AG04449 (cell line): ENCODE measurements at regions not wholly inside any gene's neighbourhood (a gene's known extent, or its start where the extent isn't known, plus 50 kb on each side); places are given as distances from the start of the nearest gene placed in this dataset.
"Not testable (repeated sequence)": the region's sequence is repeated elsewhere in the genome, so short reads cannot be mapped to it uniquely, and the experiment has no call there.

Experiments
- CTCF ChIA-PET: fragments of 350-600 bp; formaldehyde crosslinking; extraction: SDS; loops from one replicate; lab custom pipeline; 2021; ENCODE audit warnings: antibody characterized with exemption; lab: Yijun Ruan, JAX
- POLR2A ChIA-PET: fragments of 400-600, 350-600 bp; formaldehyde crosslinking; extraction: SDS; loops from one replicate; lab custom pipeline; 2020; ENCODE audit warnings: antibody characterized with exemption, inconsistent platforms; lab: Yijun Ruan, JAX
- DNase-seq: peaks from one replicate; pipeline ENCODE4 v3.0.0-alpha.2; 2010; ENCODE audit warnings: low read depth, low spot score
- H3K4me3 ChIP-seq: 2 replicates; pipeline ENCODE4 v1.5.1; 2011; ENCODE audit warnings: low read depth, mild to moderate bottlenecking, control low read depth, low read length
- CTCF ChIP-seq: IDR thresholded peaks from one replicate; pipeline ENCODE4 v1.5.1; 2011; ENCODE audit warnings: mild to moderate bottlenecking, moderate library complexity, low read length, control low read depth, inconsistent platforms; ENCODE audit not compliant: insufficient read depth; ENCODE audit errors: missing control alignments

- no peak for TF ChIP-seq CTCF
- no peak overlapping the region for H3K4me3 ChIP-seq
- POLR2A ChIA-PET = no interaction called here
- CTCF ChIA-PET = no interaction called here
- DNase-seq = no peak
Observed at GRCh38 chrX:46209037-46209436, 336.2 kb downstream of the ZNF674 start.

DNA sequence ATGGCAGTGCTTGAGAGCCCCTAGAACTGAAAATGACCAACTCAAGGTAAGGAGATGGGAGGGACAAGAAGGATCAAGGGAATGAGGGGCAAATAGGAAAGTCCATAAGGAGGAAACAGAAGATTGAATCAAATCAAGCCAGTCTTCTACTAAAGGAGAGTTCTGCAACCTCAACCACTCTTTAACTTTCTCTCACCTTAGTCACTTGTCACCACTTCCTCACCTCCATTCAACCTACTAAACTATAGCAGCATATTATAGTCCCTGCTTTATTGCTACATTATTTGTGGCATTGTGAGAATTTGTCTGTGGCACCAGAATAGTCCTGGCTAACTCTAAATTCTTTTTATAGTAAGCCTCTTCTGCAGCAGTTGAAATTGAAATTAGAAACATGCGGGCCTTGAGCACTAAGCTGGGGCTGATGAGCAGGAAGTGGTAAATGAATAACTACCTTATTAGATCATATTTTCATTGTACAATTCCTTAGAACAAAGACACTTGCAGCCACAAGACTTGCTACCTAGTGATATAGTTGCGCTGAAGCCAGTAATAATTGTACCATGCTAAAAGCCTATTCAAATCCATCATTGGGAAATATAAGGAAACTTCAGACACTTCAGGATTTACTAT is 336.9 kb downstream of the ZNF674 start:
- no peak for DNase-seq
- CTCF ChIA-PET = no interaction called here
- no peak for TF ChIP-seq CTCF
- POLR2A ChIA-PET = no interaction called here
- no peak overlapping the region for H3K4me3 ChIP-seq

- ChIA-PET CTCF (interaction anchor here (1.4 kb wide), 1 partner anchor 16 kb away, joined by 3 read pairs; no protein-coding TSS in a partner anchor), POLR2A (no interaction called here)
- no peak overlapping the region for H3K4me3 ChIP-seq
- no peak for TF ChIP-seq CTCF
- DNase-seq = no peak
Observed at GRCh38 chrX:46204721-46205422, 340.3 kb downstream of the ZNF674 start.

GRCh38 chrX:46202733-46203514 is 342.3 kb downstream of the ZNF674 start:
- ChIA-PET CTCF (interaction anchor here (0.9 kb wide), 1 partner anchor 38 kb away, joined by 3 read pairs; no protein-coding TSS in a partner anchor), POLR2A (no interaction called here)
- no peak for DNase-seq
- TF ChIP-seq CTCF = no peak
- no peak overlapping the region for H3K4me3 ChIP-seq

- no peak for TF ChIP-seq CTCF
- ChIA-PET CTCF (interaction anchor here (0.9 kb wide), 1 partner anchor 15 kb away, joined by 3 read pairs; no protein-coding TSS in a partner anchor), POLR2A (no interaction called here)
- no peak overlapping the region for H3K4me3 ChIP-seq
- no peak for DNase-seq
Observed at GRCh38 chrX:46200413-46200812, 344.8 kb downstream of the ZNF674 start.

DNA sequence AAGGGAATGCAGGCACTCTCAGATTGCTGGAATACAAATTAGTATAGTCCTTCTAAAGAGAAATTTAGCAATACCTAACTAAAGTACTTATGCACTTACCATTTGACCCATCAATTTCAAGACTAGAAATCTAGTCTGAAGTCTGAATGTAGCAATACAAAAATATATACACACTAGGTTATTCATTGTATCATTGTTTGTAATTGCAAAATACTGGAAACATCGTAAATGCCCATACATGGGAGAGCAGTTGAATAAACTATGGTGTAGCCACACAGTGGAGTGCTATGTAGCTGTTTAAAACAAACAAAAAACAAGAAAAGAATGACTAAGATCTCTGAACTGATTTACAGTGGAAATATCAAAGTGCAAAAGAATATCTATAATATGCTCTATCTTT is 346.4 kb downstream of the ZNF674 start:
- POLR2A ChIA-PET = no interaction called here
- TF ChIP-seq CTCF = no peak
- CTCF ChIA-PET = no interaction called here
- H3K4me3 ChIP-seq = no peak overlapping the region
- DNase-seq = no peak

DNA sequence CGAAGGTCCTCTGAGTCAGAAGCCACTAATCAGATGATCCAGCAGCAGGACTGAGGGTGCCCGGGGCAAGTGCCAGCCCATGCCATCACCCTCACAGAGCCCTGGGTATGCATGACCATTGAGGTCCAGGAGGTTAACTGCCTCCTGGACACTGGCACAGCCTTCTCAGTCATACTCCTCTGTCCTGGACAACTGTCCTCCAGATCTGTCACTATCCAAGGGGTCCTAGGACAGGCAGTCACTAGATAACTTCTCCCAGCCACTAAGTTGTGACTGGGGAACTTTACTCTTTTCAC is 358.5 kb downstream of the ZNF674 start:
- CTCF ChIA-PET, POLR2A ChIA-PET, DNase-seq: not testable (repeated sequence)

More for the DNA sequence above, 358.5 kb downstream of the ZNF674 start:
- not testable (repeated sequence) for H3K4me3 ChIP-seq
